ENCODE measurements at regions not wholly inside any gene's neighbourhood (a gene's known extent, or its start where the extent isn't known, plus 50 kb on each side); places are given as distances from the start of the nearest gene placed in this dataset.
"Not testable (repeated sequence)": the region's sequence is repeated elsewhere in the genome, so short reads cannot be mapped to it uniquely, and the experiment has no call there.

DNA sequence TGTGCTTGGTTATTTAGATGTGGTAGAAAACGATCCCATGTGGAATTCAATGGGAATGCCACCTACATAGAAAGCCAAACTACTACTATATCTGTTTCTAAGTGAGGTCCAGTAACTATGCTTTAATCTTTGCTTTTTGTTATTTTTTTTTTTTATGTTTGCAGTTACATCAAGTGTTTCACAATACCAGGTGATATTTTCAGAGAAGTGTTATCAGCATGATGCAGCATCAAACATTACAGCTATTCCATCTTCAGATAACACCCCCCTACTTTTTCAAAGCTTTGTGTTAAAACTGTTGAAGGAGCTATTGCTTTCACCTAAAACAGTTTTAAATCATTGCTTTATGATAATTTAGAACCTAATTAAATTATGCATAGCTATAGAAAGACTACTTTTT lies 163.8 kb upstream of the SLC16A7 start:
- H3K36me3 Mint-ChIP-seq, result no peaks in the 10 kb centered on the region
- peaks cover 0 to 2% (median 0%) of the 10 kb centered on the region in 3 donors for H3K9me3 Mint-ChIP-seq
- H3K27me3 Mint-ChIP-seq, result no peaks in the 10 kb centered on the region
- H3K4me3 Mint-ChIP-seq, result no peak overlapping the region
- no peaks in the 10 kb centered on the region for H3K4me1 Mint-ChIP-seq
- no peak overlapping the region for H3K27ac Mint-ChIP-seq

- no peaks in the 10 kb centered on the region for H3K36me3 Mint-ChIP-seq
- no peaks in the 10 kb centered on the region for H3K4me1 Mint-ChIP-seq
- no peak overlapping the region for H3K27ac Mint-ChIP-seq
- H3K9me3 Mint-ChIP-seq, result peaks cover 0 to 2% (median 0%) of the 10 kb centered on the region in 3 donors
- H3K4me3 Mint-ChIP-seq, result no peak overlapping the region
- H3K27me3 Mint-ChIP-seq, result no peaks in the 10 kb centered on the region
Measured at GRCh38 chr12:59431266-59431665, 164.6 kb upstream of the SLC16A7 start.

GRCh38 chr12:59429766-59430165 lies 166.1 kb upstream of the SLC16A7 start:
- Mint-ChIP-seq H3K36me3 (no peaks in the 10 kb centered on the region), H3K27ac (no peak overlapping the region), H3K9me3 (peaks cover 0 to 2% (median 0%) of the 10 kb centered on the region in 3 donors), H3K27me3 (no peaks in the 10 kb centered on the region), H3K4me3 (no peak overlapping the region), H3K4me1 (no peaks in the 10 kb centered on the region)

GRCh38 chr12:59425798-59426197 lies 170.0 kb upstream of the SLC16A7 start:
- Mint-ChIP-seq H3K9me3 (no peaks in the 10 kb centered on the region), H3K36me3 (no peaks in the 10 kb centered on the region), H3K4me1 (no peaks in the 10 kb centered on the region), H3K27me3 (no peaks in the 10 kb centered on the region), H3K27ac (no peak overlapping the region), H3K4me3 (no peak overlapping the region)

- H3K4me3 Mint-ChIP-seq, H3K36me3 Mint-ChIP-seq, H3K27ac Mint-ChIP-seq, H3K4me1 Mint-ChIP-seq, H3K27me3 Mint-ChIP-seq, H3K9me3 Mint-ChIP-seq: not testable (repeated sequence)
Measured at GRCh38 chr12:59424666-59425065, 171.2 kb upstream of the SLC16A7 start.

DNA sequence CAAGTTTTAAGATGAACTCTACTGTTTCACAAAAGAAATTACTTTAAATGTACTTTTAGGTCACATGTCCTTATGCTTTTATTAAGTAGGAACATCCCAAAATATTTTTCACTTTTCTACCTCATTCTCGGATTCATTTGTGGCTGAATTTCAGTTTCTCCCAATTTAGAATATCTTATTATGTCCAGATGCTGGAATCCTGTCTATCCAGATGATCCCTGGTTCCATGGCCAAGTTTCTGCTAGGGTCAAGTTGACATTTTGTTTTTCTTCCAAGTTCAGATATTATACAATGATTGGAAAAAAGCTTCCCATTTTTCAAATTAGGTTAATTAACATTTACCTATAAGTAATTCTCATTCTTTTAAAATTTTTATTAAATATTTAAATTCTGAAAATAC lies 181.8 kb upstream of the SLC16A7 start:
- Mint-ChIP-seq H3K27me3 (peaks cover 5% of the 10 kb centered on the region), H3K36me3 (no peaks in the 10 kb centered on the region), H3K4me1 (no peaks in the 10 kb centered on the region), H3K4me3 (no peak overlapping the region), H3K9me3 (no peaks in the 10 kb centered on the region), H3K27ac (no peak overlapping the region)

DNA sequence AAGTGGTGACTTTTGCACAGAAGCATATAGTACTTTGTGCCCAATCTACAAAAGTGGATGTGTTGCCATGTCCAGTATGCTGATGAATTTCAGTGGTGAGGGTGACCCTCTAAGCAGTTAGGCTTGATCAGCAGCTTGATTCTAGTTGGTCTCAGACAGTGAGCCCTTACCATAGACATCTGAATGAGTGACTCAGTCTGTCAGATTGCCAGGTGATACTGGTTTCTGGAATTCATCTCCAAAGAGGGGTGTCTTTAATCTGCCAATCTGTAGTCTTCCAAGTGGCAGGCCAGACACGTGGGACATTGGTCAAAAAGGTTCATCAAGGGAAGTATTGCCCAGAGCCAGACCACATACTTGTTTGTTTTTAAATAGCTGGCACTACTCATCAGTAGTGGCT lies 187.4 kb upstream of the SLC16A7 start:
- Mint-ChIP-seq H3K36me3 (no peaks in the 10 kb centered on the region), H3K27ac (no peak overlapping the region), H3K4me3 (no peak overlapping the region), H3K9me3 (no peaks in the 10 kb centered on the region), H3K27me3 (peaks cover 10% of the 10 kb centered on the region), H3K4me1 (no peaks in the 10 kb centered on the region)

DNA sequence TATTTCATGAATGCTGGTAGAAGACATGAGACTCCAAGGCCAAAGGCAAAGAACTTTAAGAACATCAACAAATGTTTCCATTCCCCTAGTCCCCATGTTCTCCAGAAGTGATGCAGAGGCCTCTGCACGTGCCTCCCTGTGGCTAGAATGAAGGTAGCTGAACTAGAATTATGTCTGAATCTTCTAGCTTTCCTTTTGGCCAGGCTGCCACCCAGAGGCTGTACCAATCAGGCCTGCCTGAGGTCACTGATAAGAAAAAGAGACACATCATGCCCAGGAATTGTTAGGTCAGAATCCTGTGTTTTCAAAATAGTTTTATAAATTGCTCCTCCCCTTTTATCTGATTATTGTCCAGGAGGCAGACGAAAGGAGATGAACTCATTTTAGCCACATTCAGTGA lies 188.0 kb upstream of the SLC16A7 start:
- Mint-ChIP-seq H3K9me3 (no peaks in the 10 kb centered on the region), H3K4me3 (no peak overlapping the region), H3K27ac (no peak overlapping the region), H3K36me3 (no peaks in the 10 kb centered on the region), H3K4me1 (no peaks in the 10 kb centered on the region), H3K27me3 (peaks cover 8% of the 10 kb centered on the region)

GRCh38 chr12:59405992-59406391 lies 189.8 kb upstream of the SLC16A7 start:
- H3K4me1 Mint-ChIP-seq, result no peaks in the 10 kb centered on the region
- H3K27me3 Mint-ChIP-seq, result peaks cover 5% of the 10 kb centered on the region
- H3K4me3 Mint-ChIP-seq, result no peak overlapping the region
- no peaks in the 10 kb centered on the region for H3K36me3 Mint-ChIP-seq
- H3K9me3 Mint-ChIP-seq, result no peaks in the 10 kb centered on the region
- no peak overlapping the region for H3K27ac Mint-ChIP-seq

- peaks cover 5% of the 10 kb centered on the region for H3K27me3 Mint-ChIP-seq
- H3K4me1 Mint-ChIP-seq, result no peaks in the 10 kb centered on the region
- H3K9me3 Mint-ChIP-seq, result peaks cover 0 to 6% (median 0%) of the 10 kb centered on the region in 3 donors
- H3K4me3 Mint-ChIP-seq, result no peak overlapping the region
- H3K36me3 Mint-ChIP-seq, result no peaks in the 10 kb centered on the region
- no peak overlapping the region for H3K27ac Mint-ChIP-seq
Measured at GRCh38 chr12:59404109-59404650, 191.6 kb upstream of the SLC16A7 start.

- no peaks in the 10 kb centered on the region for H3K36me3 Mint-ChIP-seq
Measured at GRCh38 chr12:59403259-59403932, 192.4 kb upstream of the SLC16A7 start.

DNA sequence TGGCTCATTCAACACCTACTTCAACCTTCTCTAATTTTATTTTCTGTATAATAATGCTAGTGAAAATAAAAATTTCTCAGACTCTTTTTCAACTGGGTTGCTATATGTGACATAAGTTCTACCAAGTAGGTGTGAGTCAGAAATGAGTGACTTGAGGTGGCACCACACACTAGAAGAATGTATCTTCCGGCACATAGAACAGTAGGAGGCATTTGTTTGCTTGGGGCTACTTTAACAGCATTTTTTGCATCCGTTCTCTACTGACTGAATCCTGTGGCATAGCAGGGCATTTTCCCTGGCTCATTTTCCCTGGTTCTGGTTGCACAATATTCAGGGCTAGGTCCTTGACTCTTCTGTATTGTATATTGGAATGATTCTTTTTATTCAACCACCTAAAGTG lies 194.0 kb upstream of the SLC16A7 start:
- H3K4me1 Mint-ChIP-seq, result no peaks in the 10 kb centered on the region
- H3K9me3 Mint-ChIP-seq, result peaks cover 0 to 6% (median 0%) of the 10 kb centered on the region in 3 donors
- peaks cover 3% of the 10 kb centered on the region for H3K27me3 Mint-ChIP-seq
- no peaks in the 10 kb centered on the region for H3K36me3 Mint-ChIP-seq
- no peak overlapping the region for H3K4me3 Mint-ChIP-seq
- no peak overlapping the region for H3K27ac Mint-ChIP-seq

More at GRCh38 chr12:59403259-59403932, 192.4 kb upstream of the SLC16A7 start:
- H3K27me3 Mint-ChIP-seq, result peaks cover 3% of the 10 kb centered on the region
- no peaks in the 10 kb centered on the region for H3K4me1 Mint-ChIP-seq
- H3K27ac Mint-ChIP-seq, result no peak overlapping the region
- peaks cover 0 to 6% (median 0%) of the 10 kb centered on the region in 3 donors for H3K9me3 Mint-ChIP-seq
- no peak overlapping the region for H3K4me3 Mint-ChIP-seq

GRCh38 chr12:59398164-59398563 lies 197.7 kb upstream of the SLC16A7 start:
- no peaks in the 10 kb centered on the region for H3K27me3 Mint-ChIP-seq
- H3K4me3 Mint-ChIP-seq, result no peak overlapping the region
- no peaks in the 10 kb centered on the region for H3K4me1 Mint-ChIP-seq
- H3K9me3 Mint-ChIP-seq, result peaks cover 0 to 6% (median 0%) of the 10 kb centered on the region in 3 donors
- no peaks in the 10 kb centered on the region for H3K36me3 Mint-ChIP-seq
- no peak overlapping the region for H3K27ac Mint-ChIP-seq

- Mint-ChIP-seq H3K27ac (no peak overlapping the region), H3K27me3 (no peaks in the 10 kb centered on the region), H3K4me3 (no peak overlapping the region), H3K9me3 (peaks cover 0 to 6% (median 0%) of the 10 kb centered on the region in 3 donors), H3K36me3 (no peaks in the 10 kb centered on the region), H3K4me1 (no peaks in the 10 kb centered on the region)
Measured at GRCh38 chr12:59396919-59397318, 198.9 kb upstream of the SLC16A7 start.

DNA sequence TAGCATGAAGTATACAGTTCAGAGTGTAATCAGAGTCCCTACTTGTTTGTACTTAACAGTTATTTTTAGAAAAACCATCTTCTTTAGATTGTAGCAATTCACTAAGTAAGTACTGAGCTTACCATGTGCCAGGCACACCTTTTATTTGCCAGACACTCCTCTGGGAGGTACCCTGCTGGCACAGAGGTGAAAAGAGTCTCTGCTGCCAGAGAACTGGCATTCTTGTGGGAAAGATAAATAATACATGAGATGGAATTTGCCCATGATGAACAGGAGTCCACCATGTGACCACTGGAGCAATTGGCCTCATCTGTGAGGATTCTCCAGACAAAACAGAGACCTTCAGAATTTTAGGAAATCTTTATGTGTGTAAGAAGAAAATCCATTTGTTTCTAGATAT lies 199.3 kb upstream of the SLC16A7 start:
- H3K9me3 Mint-ChIP-seq, result peaks cover 0 to 6% (median 0%) of the 10 kb centered on the region in 3 donors
- no peak overlapping the region for H3K27ac Mint-ChIP-seq
- no peaks in the 10 kb centered on the region for H3K27me3 Mint-ChIP-seq
- H3K4me1 Mint-ChIP-seq, result no peaks in the 10 kb centered on the region
- H3K36me3 Mint-ChIP-seq, result no peaks in the 10 kb centered on the region
- no peak overlapping the region for H3K4me3 Mint-ChIP-seq

GRCh38 chr12:59395310-59395709 lies 200.5 kb upstream of the SLC16A7 start:
- H3K27ac Mint-ChIP-seq, H3K27me3 Mint-ChIP-seq, H3K36me3 Mint-ChIP-seq, H3K4me1 Mint-ChIP-seq, H3K4me3 Mint-ChIP-seq, H3K9me3 Mint-ChIP-seq: not testable (repeated sequence)

Data from IgD-negative memory B cell (primary cell).